Thyroid gland (tissue), 4 donors: ENCODE measurements at regions not wholly inside any gene's neighbourhood (a gene's known extent, or its start where the extent isn't known, plus 50 kb on each side); places are given as distances from the start of the nearest gene placed in this dataset.

ENCODE experiments used
- DNase-seq, 2 donors: peaks; one replicate each; pipeline ENCODE4 v3.0.0-alpha.2; 2019
- H3K27ac ChIP-seq, 3 donors: fragments of 200-600 bp; sonication (generic); 1 replicate in 2 of 3; 2 replicates in 1 of 3; pipeline ENCODE4 v1.5.1; 2016 to 2019; ENCODE audit warnings: mild to moderate bottlenecking in 1 of 3, moderate library complexity in 1 of 3
- H3K27me3 ChIP-seq: fragments of 200-600 bp; sonication (generic); one replicate; pipeline ENCODE4 v1.5.1; 2019
- H3K36me3 ChIP-seq, 2 donors: fragments of 200-600 bp; sonication (generic); one replicate each; pipeline ENCODE4 v1.5.1; 2016 to 2019
- H3K4me1 ChIP-seq, 2 donors: fragments of 200-600 bp; sonication (generic); one replicate each; pipeline ENCODE4 v1.5.1; 2017 to 2019
- H3K4me3 ChIP-seq, 3 donors: fragments of 200-600 bp; sonication (generic); replicated peaks in 1 of 3; 1 replicate in 2 of 3; 2 replicates in 1 of 3; pipeline ENCODE4 v1.5.1; 2016; ENCODE audit warnings: mild to moderate bottlenecking in 1 of 3
- H3K9me3 ChIP-seq: fragments of 200-600 bp; sonication (generic); one replicate; pipeline ENCODE4 v1.5.1; 2017
- POLR2A ChIP-seq, 2 donors: fragments of 450-650 bp; IDR thresholded peaks; one replicate each; pipeline ENCODE4 v1.6.1; 2017; ENCODE audit warnings: antibody characterized with exemption in 2 of 2, mild to moderate bottlenecking in 2 of 2, moderate library complexity in 1 of 2
- WGBS, 2 donors: methylation state at CpG; one replicate each; pipeline ENCODE4 v1.1.5; 2017; 5-methylcytosine and 5-hydroxymethylcytosine counted together
- intact Hi-C: fragments of 100-400 bp; cut with DNase I; formaldehyde crosslinking; loops from one replicate; pipeline ENCODE4 v1.15.1; 2023
- TF ChIP-seq, protein P1 (sequence below), 6 experiments: fragments of 200-600 bp in 3 of 6; fragments of 450-650 bp in 3 of 6; sonication (generic) in 3 of 6; IDR thresholded peaks; one replicate each; pipeline ENCODE4 v1.5.1; 2016 to 2019; ENCODE audit warnings: antibody characterized with exemption in 6 of 6, mild to moderate bottlenecking in 2 of 6, inconsistent platforms in 1 of 6, moderate library complexity in 1 of 6

DNA sequence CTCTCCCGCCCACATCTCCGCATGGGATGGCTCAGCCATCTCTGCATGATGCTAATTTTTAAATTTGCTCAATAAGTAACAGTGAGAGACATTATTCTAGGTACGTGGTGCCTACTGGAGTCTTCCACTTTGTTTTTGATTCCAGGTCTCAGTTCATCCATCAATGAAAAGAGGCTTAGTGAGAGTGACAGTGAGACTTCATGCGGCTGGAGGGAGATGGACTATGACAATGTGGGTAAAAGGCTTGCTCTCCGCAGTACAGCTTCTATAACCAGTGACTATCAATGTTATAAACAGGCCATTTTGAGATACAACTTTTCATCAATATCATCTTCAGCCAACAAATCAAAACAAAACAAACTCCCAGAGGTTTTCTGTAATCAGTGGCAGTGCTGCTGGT, 563.4 kb upstream of the MKI67 start:
- H3K36me3 ChIP-seq: no peaks in the 10 kb centered on the region
- no peaks in the 10 kb centered on the region for H3K27me3 ChIP-seq
- H3K4me1 ChIP-seq: no peaks in the 10 kb centered on the region
- H3K27ac ChIP-seq: no peak overlapping the region
- H3K9me3 ChIP-seq: no peaks in the 10 kb centered on the region
- 80 to 88% methylated on average over 5 of the region's 5 CpGs for WGBS, 2 donors
- TF ChIP-seq, protein P1, sequence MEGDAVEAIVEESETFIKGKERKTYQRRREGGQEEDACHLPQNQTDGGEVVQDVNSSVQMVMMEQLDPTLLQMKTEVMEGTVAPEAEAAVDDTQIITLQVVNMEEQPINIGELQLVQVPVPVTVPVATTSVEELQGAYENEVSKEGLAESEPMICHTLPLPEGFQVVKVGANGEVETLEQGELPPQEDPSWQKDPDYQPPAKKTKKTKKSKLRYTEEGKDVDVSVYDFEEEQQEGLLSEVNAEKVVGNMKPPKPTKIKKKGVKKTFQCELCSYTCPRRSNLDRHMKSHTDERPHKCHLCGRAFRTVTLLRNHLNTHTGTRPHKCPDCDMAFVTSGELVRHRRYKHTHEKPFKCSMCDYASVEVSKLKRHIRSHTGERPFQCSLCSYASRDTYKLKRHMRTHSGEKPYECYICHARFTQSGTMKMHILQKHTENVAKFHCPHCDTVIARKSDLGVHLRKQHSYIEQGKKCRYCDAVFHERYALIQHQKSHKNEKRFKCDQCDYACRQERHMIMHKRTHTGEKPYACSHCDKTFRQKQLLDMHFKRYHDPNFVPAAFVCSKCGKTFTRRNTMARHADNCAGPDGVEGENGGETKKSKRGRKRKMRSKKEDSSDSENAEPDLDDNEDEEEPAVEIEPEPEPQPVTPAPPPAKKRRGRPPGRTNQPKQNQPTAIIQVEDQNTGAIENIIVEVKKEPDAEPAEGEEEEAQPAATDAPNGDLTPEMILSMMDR (IDR thresholded peaks at IDR 0.05): no peak
- TF ChIP-seq POLR2A (IDR thresholded peaks at IDR 0.05): no peak
- no peak overlapping the region for H3K4me3 ChIP-seq
- intact Hi-C loops: no loop called here
- DNase-seq: no peak

DNA sequence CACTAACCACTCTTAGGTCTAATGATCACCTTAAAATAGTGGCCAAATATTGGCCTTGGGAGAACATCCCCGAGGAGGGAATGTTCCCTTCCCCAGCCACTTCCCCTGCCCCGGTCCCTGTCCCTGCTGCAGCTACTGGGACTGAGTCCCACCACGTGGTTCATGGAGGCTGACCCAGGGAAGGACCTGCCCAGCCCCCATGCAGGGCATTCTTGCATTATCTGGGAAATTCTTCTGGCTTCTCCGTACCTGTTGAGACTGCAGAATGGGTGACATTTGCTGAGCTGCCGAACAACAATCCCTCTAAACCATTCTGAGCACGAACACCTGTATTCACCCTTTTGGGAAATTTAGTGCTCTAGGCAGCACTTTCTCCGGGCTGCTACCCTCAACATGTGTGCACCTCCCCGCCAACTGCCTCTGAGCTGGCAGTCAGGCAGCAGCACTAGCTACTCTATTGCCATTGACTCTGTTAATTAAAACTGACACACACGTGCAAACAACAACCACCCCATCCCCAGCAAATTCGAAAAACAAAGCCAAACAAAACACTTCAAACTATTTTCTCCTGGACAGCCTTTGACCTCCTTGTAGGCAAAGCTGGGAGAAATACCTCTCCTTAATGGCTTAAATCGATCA, 567.4 kb upstream of the MKI67 start:
- Histone ChIP-seq H3K4me3 (no peak overlapping the region), H3K4me1 (no peaks in the 10 kb centered on the region), H3K27me3 (no peaks in the 10 kb centered on the region), H3K27ac (no peak overlapping the region), H3K9me3 (no peaks in the 10 kb centered on the region), H3K36me3 (no peaks in the 10 kb centered on the region)
- WGBS, 2 donors: 62 to 65% methylated on average over 11 of the region's 11 CpGs
- no peak for TF ChIP-seq POLR2A (IDR thresholded peaks at IDR 0.05)
- intact Hi-C loops: no loop called here
- no peak for DNase-seq

DNA sequence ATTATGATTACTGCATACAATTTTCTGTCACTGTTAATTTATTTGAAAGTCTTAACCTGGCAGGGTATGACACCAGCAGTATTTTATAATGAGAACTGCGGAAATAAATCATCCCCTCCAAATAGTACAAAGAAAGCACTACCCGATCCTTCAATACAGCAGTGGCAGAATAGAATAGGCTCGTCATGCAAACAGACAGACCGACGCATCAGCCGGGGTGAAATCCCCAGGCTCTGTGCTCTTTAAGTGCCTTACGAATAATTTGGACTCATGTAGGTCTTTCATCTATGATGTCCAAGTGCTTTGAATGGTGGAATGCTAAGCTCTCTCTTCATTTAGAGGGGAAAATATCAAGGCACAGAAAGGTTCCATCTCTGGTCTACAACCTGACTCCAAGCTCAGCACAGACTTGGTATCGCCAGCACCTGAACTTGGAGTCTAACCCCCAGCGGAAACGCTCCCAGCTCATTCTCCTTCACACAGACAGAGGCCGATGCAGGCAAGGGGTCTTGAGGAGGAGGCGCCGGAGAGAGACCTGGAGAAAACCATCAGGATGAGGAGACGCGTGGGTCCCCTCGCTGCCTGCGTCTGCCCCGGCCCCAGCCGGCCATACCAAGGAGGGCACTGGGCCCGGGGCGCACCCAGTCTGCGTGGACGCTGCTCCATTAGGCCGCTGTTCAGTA, 568.1 kb upstream of the MKI67 start:
- H3K4me3 ChIP-seq: no peak overlapping the region
- TF ChIP-seq, protein P1 (IDR thresholded peaks at IDR 0.05): no peak
- TF ChIP-seq POLR2A (IDR thresholded peaks at IDR 0.05): no peak
- H3K4me1 ChIP-seq: no peaks in the 10 kb centered on the region
- no peak overlapping the region for H3K27ac ChIP-seq
- H3K27me3 ChIP-seq: no peaks in the 10 kb centered on the region
- H3K9me3 ChIP-seq: no peaks in the 10 kb centered on the region
- DNase-seq: no peak
- WGBS, 2 donors: 87 to 90% methylated on average over 17 to 24 of the region's 24 CpGs
- no peaks in the 10 kb centered on the region for H3K36me3 ChIP-seq
- intact Hi-C loops: no loop called here

DNA sequence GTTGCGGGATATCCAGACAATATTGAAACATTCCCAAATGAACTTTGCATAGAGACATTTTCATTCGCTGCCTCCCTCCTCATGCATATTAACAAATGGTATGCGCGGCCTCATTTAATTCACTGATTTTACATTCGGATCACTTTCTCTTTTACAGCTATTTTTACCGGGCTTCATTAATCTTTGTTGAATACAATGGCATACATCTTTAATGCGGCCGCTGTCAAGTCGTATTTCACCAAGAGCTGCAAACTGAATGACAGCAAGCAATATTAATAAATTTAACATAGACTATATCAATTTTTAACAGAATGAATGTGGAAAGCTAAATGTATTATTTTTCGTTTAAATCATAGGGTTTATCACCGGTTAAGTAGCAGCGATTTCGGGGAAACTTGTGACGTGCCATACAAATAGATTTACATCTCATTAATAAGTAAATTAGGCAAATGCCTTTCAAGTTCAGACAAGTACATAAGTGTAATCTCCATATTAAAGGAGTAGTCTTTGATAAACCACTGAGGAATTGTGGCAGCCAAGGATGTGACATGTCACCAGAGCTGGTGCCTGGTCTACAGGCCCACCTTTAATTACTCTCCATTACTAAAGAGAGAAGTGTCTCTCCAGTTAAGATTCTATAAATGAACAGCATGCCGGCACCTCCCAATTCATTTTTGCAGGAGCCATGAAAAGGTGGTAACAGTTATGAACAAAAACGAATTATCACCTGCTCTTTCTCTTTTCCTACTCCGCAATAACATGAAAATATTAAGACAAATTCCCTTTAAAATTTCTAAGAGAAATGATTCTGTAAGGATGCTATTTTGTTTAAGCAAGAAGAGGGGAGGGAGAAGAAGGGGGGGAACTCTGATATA, 568.9 kb upstream of the MKI67 start:
- intact Hi-C loops: no loop called here
- Histone ChIP-seq H3K27ac (no peak overlapping the region), H3K27me3 (no peaks in the 10 kb centered on the region), H3K36me3 (no peaks in the 10 kb centered on the region), H3K4me3 (no peak overlapping the region), H3K4me1 (no peaks in the 10 kb centered on the region), H3K9me3 (no peaks in the 10 kb centered on the region)
- no peak for TF ChIP-seq POLR2A (IDR thresholded peaks at IDR 0.05)
- TF ChIP-seq, protein P1 (IDR thresholded peaks at IDR 0.05): no peak
- WGBS, 2 donors: 95% methylated on average over 17 of the region's 17 CpGs
- no peak for DNase-seq

DNA sequence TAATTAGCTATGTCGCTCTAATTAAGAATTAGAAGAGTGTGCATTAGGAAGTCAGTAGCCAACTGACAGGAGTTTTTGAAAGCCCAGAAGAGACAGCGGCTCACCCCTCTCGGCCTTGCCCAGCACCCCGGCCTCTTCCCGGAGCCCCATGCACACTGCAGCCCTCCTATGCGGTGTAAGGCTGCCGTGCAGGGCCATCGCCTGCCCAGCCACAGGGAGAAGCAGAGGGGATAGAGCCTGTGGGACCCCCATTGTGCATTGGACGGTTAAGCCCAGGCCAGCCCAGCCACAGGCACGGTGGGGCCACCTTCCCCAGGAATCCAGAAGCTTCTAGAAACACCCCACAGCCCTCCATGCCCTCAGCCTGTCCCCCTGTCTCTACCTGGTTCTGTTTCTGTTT, 569.7 kb upstream of the MKI67 start:
- 70 to 83% methylated on average over 9 to 10 of the region's 10 CpGs for WGBS, 2 donors
- Histone ChIP-seq H3K4me1 (no peaks in the 10 kb centered on the region), H3K9me3 (no peaks in the 10 kb centered on the region), H3K27ac (no peak overlapping the region), H3K27me3 (no peaks in the 10 kb centered on the region), H3K4me3 (no peak overlapping the region), H3K36me3 (no peaks in the 10 kb centered on the region)
- intact Hi-C loops: no loop called here
- no peak for DNase-seq
- TF ChIP-seq, protein P1 (IDR thresholded peaks at IDR 0.05): no peak
- TF ChIP-seq POLR2A (IDR thresholded peaks at IDR 0.05): no peak
